Loucy (cell line): ENCODE measurements at regions not wholly inside any gene's neighbourhood (a gene's known extent, or its start where the extent isn't known, plus 50 kb on each side); places are given as distances from the start of the nearest gene placed in this dataset.

Source experiments
- H2AFZ ChIP-seq: fragments of 200-600 bp; sonication (generic); 2 replicates; pipeline ENCODE4 v1.6.0; 2016; ENCODE audit warnings: antibody characterized with exemption, mild to moderate bottlenecking, low read length, moderate library complexity
- H3F3A ChIP-seq: fragments of 200-600 bp; 2 replicates; pipeline ENCODE4 v1.6.0; 2016; ENCODE audit warnings: antibody characterized with exemption, low read depth, mild to moderate bottlenecking
- H3K27me3 ChIP-seq: fragments of 200-600 bp; sonication (generic); 2 replicates; pipeline ENCODE4 v1.6.1; 2014; ENCODE audit warnings: low read length, mild to moderate bottlenecking; ENCODE audit not compliant: insufficient read depth, poor library complexity, severe bottlenecking
- H3K36me3 ChIP-seq: fragments of 200-600 bp; sonication (generic); 2 replicates; pipeline ENCODE4 v1.6.1; 2016; ENCODE audit warnings: low read length; ENCODE audit not compliant: insufficient read depth
- H3K4me1 ChIP-seq: fragments of 200-600 bp; sonication (generic); 2 replicates; pipeline ENCODE4 v1.5.1; 2014; ENCODE audit warnings: low read length, mild to moderate bottlenecking; ENCODE audit not compliant: insufficient read depth, poor library complexity, severe bottlenecking
- H3K4me2 ChIP-seq: fragments of 200-600 bp; sonication (generic); 2 replicates; pipeline ENCODE4 v1.6.0; 2014; ENCODE audit warnings: antibody characterized with exemption, low read length, low read depth, mild to moderate bottlenecking; ENCODE audit not compliant: poor library complexity, severe bottlenecking
- H3K4me3 ChIP-seq: fragments of 200-600 bp; sonication (generic); 2 replicates; pipeline ENCODE4 v1.5.1; 2014; ENCODE audit warnings: low read length, mild to moderate bottlenecking, mixed read lengths; ENCODE audit not compliant: poor library complexity, severe bottlenecking
- H3K79me2 ChIP-seq: fragments of 200-600 bp; sonication (generic); 2 replicates; pipeline ENCODE4 v1.6.1; 2014; ENCODE audit warnings: low read length; ENCODE audit not compliant: insufficient read depth
- H3K9ac ChIP-seq: fragments of 200-600 bp; sonication (generic); 2 replicates; pipeline ENCODE4 v1.6.0; 2014; ENCODE audit warnings: mild to moderate bottlenecking, low read depth, low read length, moderate library complexity; ENCODE audit not compliant: poor library complexity, severe bottlenecking
- H3K9me2 ChIP-seq: fragments of 200-600 bp; sonication (generic); replicated peaks from 2 replicates; pipeline ENCODE4 v1.6.1; 2016; ENCODE audit warnings: low read depth, low read length, mixed read lengths
- H3K9me3 ChIP-seq: fragments of 200-600 bp; sonication (generic); 2 replicates; pipeline ENCODE4 v1.6.1; 2014; ENCODE audit warnings: mild to moderate bottlenecking, antibody characterized with exemption, low read length, low read depth; ENCODE audit not compliant: insufficient read depth
- H4K20me1 ChIP-seq: fragments of 200-600 bp; sonication (generic); 2 replicates; pipeline ENCODE4 v1.6.0; 2014; ENCODE audit warnings: antibody characterized with exemption, low read length, mild to moderate bottlenecking; ENCODE audit not compliant: insufficient read depth, poor library complexity, severe bottlenecking
- CTCF ChIP-seq: fragments of 200-600 bp; sonication (generic); conservative IDR thresholded peaks from 2 replicates; pipeline ENCODE4 v1.5.1; 2014; ENCODE audit warnings: mild to moderate bottlenecking, antibody characterized with exemption, low read length
- EZH2phosphoT487 ChIP-seq: fragments of 200-600 bp; IDR thresholded peaks from 2 replicates; pipeline ENCODE4 v1.6.1; 2018; ENCODE audit warnings: antibody characterized with exemption, mild to moderate bottlenecking, moderate library complexity, borderline replicate concordance

GRCh38 chr1:4166713-4167112, 266.6 kb upstream of the C1orf174 start:
- H3K36me3 ChIP-seq = no peaks in the 10 kb centered on the region
- H3K4me3 ChIP-seq = no peak overlapping the region
- H2AFZ ChIP-seq = no peak overlapping the region
- no peak overlapping the region for H3K4me2 ChIP-seq
- H3K9ac ChIP-seq = no peak overlapping the region
- no peaks in the 10 kb centered on the region for H4K20me1 ChIP-seq
- H3F3A ChIP-seq = no peaks in the 10 kb centered on the region
- no peaks in the 10 kb centered on the region for H3K79me2 ChIP-seq
- no peaks in the 10 kb centered on the region for H3K27me3 ChIP-seq
- no peaks in the 10 kb centered on the region for H3K4me1 ChIP-seq
- H3K9me3 ChIP-seq = no peaks in the 10 kb centered on the region
- TF ChIP-seq CTCF (no peak), EZH2phosphoT487 (no peak)
- H3K9me2 ChIP-seq = no peaks in the 10 kb centered on the region

- no peak overlapping the region for H2AFZ ChIP-seq
- no peak for TF ChIP-seq CTCF
- TF ChIP-seq EZH2phosphoT487 = no peak
- H3F3A ChIP-seq = no peaks in the 10 kb centered on the region
- H3K9me3 ChIP-seq = no peaks in the 10 kb centered on the region
- H3K9me2 ChIP-seq = no peaks in the 10 kb centered on the region
- no peaks in the 10 kb centered on the region for H3K36me3 ChIP-seq
- H3K4me2 ChIP-seq = no peak overlapping the region
- peaks cover 6% of the 10 kb centered on the region for H3K4me1 ChIP-seq
- no peaks in the 10 kb centered on the region for H4K20me1 ChIP-seq
- no peaks in the 10 kb centered on the region for H3K27me3 ChIP-seq
- H3K9ac ChIP-seq = no peak overlapping the region
- H3K4me3 ChIP-seq = no peak overlapping the region
- H3K79me2 ChIP-seq = no peaks in the 10 kb centered on the region
These were observed 269.9 kb upstream of the C1orf174 start for GRCh38 chr1:4169991-4170390.

- no peaks in the 10 kb centered on the region for H3K36me3 ChIP-seq
- no peaks in the 10 kb centered on the region for H3K9me2 ChIP-seq
- no peak overlapping the region for H3K4me2 ChIP-seq
- no peaks in the 10 kb centered on the region for H3K27me3 ChIP-seq
- H3F3A ChIP-seq = no peaks in the 10 kb centered on the region
- no peaks in the 10 kb centered on the region for H4K20me1 ChIP-seq
- TF ChIP-seq EZH2phosphoT487 = no peak
- no peak for TF ChIP-seq CTCF
- H2AFZ ChIP-seq = no peak overlapping the region
- no peak overlapping the region for H3K9ac ChIP-seq
- peaks cover 6% of the 10 kb centered on the region for H3K4me1 ChIP-seq
- H3K9me3 ChIP-seq = no peaks in the 10 kb centered on the region
- H3K4me3 ChIP-seq = no peak overlapping the region
- no peaks in the 10 kb centered on the region for H3K79me2 ChIP-seq
These were observed 270.7 kb upstream of the C1orf174 start for GRCh38 chr1:4170548-4171340.
